ENCODE measurements at regions not wholly inside any gene's neighbourhood (a gene's known extent, or its start where the extent isn't known, plus 50 kb on each side); places are given as distances from the start of the nearest gene placed in this dataset.

- 0 out of 2 replicates have a peak overlapping the region, but pooled peaks have one; percentile 6 for H3K9ac ChIP-seq (ENCODE audit: low read depth, low read length)
- peaks cover 26% of the 10 kb centered on the region for H3K4me1 ChIP-seq (ENCODE audit: insufficient read depth, low read length)
- H3K9me3 ChIP-seq (ENCODE audit: control insufficient read depth, insufficient read depth, low read length) = no peaks in the 10 kb centered on the region
- H3K36me3 ChIP-seq (ENCODE audit: insufficient read depth, low read length) = no peaks in the 10 kb centered on the region
These were observed 92.6 kb upstream of the VAV3 start for GRCh38 chr1:108057541-108057940.

DNA sequence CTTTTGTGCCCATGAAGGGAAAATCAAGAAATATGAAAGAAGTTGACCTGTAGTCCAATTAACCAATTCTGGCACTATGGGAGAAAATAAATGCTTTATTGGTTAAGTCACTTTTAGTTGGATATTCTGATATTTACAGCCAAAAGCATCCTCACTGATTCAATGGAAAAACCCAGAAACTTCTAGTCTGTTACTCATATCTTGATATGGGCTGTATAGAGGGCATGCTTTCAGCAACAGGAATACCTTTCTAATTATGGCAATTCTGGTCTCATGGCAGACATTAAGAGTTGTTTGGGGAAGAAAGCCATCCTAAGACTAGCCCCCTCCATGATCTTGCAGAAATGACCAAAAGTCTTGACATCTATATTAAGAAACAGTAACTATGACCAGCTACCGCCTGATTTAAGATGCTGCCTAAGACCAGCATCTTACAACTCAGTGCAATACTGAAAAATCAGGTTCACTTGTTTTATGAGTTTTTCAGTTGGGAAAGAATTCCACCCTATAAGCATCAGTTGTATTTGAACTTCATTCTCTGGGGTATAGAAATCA, 91.5 kb upstream of the VAV3 start:
- H3K4me1 ChIP-seq (ENCODE audit: insufficient read depth, low read length) = peaks cover 36% of the 10 kb centered on the region
- H3K36me3 ChIP-seq (ENCODE audit: insufficient read depth, low read length) = no peaks in the 10 kb centered on the region
- H3K9ac ChIP-seq (ENCODE audit: low read depth, low read length) = no peak overlapping the region
- H3K9me3 ChIP-seq (ENCODE audit: control insufficient read depth, insufficient read depth, low read length) = no peaks in the 10 kb centered on the region

DNA sequence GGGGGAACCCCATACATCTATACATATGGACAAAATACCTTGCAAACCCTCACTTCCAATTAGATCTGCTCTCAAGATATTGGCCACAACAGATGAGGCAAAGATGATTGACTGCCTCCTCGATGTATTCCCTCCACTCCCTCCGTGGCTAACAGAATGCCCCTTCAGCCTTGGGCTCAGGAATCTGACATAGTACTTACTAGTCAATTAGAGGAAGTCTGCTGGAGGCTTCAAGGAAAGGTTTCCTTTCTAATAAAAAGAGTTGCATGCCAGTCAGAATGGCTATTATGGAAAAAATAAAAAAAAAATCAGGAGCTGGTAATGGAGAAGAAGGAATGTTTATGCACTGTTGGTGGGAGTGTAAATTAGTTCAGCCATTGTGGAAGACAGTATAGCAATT, 90.4 kb upstream of the VAV3 start:
- no peaks in the 10 kb centered on the region for H3K9me3 ChIP-seq (ENCODE audit: control insufficient read depth, insufficient read depth, low read length)
- no peak overlapping the region for H3K9ac ChIP-seq (ENCODE audit: low read depth, low read length)
- H3K4me1 ChIP-seq (ENCODE audit: insufficient read depth, low read length) = peaks cover 47% of the 10 kb centered on the region
- H3K36me3 ChIP-seq (ENCODE audit: insufficient read depth, low read length) = no peaks in the 10 kb centered on the region

DNA sequence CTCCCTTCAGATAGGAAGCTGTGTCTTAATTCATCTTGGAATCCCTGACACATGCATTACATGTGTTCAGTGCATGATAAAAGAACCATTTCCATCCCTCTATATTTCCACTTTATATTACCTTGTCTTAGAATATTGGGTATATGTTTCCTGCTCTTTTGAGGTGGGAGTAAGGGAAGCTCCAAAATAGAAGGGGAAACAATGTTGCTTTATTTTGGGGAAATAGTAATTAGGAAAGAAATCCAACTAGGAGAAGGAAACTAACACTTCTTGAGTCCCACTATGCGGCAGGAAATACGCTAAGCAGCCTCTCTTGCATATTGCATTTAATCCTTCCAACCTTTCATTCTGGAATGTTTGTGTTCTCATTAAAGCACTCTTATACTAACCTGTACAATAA, 89.4 kb upstream of the VAV3 start:
- H3K36me3 ChIP-seq (ENCODE audit: insufficient read depth, low read length) = no peaks in the 10 kb centered on the region
- H3K4me1 ChIP-seq (ENCODE audit: insufficient read depth, low read length) = peaks cover 55% of the 10 kb centered on the region
- no peak overlapping the region for H3K9ac ChIP-seq (ENCODE audit: low read depth, low read length)
- no peaks in the 10 kb centered on the region for H3K9me3 ChIP-seq (ENCODE audit: control insufficient read depth, insufficient read depth, low read length)

- no peaks in the 10 kb centered on the region for H3K36me3 ChIP-seq (ENCODE audit: insufficient read depth, low read length)
- no peak overlapping the region for H3K9ac ChIP-seq (ENCODE audit: low read depth, low read length)
- peaks cover 55% of the 10 kb centered on the region for H3K4me1 ChIP-seq (ENCODE audit: insufficient read depth, low read length)
- no peaks in the 10 kb centered on the region for H3K9me3 ChIP-seq (ENCODE audit: control insufficient read depth, insufficient read depth, low read length)
These were observed 88.5 kb upstream of the VAV3 start for GRCh38 chr1:108053270-108054013.

DNA sequence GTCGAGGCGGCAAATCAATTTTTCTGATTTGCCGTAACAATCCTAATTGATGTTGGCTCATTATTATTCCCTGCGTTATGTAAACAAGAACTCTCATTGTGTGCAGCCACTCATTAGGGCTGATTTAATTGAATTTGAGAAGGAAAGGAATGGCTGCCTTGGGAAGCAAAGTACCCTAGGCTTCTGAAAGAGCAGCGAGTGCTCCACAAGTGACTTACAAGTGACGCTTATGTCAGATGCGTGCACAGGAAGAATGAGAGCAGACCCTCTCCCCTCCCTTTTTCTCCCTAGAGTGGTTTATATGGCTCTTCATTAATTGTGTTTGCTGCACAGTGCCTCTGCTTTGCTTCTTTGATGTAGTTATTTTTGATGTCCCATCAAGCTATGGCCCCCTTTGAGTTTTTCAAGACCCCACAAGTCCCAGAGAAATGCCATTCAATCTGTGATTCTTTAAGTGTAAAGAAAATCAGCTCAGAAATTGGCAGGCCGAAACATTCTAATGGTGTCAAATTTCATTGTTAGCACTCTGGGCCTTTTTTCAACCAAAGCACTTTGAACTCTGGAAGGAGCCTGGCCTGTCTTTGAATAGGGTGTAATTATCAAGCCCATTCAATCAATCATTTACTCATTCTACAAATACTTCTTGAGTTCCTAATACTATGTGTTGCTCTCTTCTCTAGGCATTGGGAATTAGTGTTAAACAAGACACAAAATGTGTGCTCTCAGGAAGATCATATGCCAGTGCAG, 86.8 kb upstream of the VAV3 start:
- Histone ChIP-seq H3K9ac (ENCODE audit: low read depth, low read length) (no peak overlapping the region), H3K36me3 (ENCODE audit: insufficient read depth, low read length) (no peaks in the 10 kb centered on the region), H3K4me1 (ENCODE audit: insufficient read depth, low read length) (peaks cover 48% of the 10 kb centered on the region), H3K9me3 (ENCODE audit: control insufficient read depth, insufficient read depth, low read length) (no peaks in the 10 kb centered on the region)

GRCh38 chr1:108050911-108051629, 86.1 kb upstream of the VAV3 start:
- Histone ChIP-seq H3K9me3 (ENCODE audit: control insufficient read depth, insufficient read depth, low read length) (no peaks in the 10 kb centered on the region), H3K4me1 (ENCODE audit: insufficient read depth, low read length) (peaks cover 50% of the 10 kb centered on the region), H3K36me3 (ENCODE audit: insufficient read depth, low read length) (no peaks in the 10 kb centered on the region), H3K9ac (ENCODE audit: low read depth, low read length) (no peak overlapping the region)

DNA sequence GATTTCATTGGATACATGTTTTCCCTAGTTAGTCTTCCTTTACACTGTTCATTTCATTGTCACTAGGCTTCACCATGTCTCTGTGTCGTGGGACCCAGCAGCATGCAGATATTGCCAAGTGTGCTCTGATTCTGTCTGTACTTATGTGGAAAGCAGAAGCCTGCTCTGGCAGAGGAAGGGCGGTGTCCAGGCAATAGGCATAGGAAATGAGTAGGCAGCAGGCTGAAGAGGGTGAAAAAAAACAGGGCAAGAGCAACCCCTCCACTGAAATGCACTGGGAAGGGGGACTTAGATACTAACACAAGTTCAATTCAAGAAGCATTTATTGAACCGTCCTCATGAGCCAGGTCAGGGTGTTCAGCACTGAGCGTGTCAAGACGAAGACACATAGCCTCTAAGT, 85.2 kb upstream of the VAV3 start:
- peaks cover 59% of the 10 kb centered on the region for H3K4me1 ChIP-seq (ENCODE audit: insufficient read depth, low read length)
- no peaks in the 10 kb centered on the region for H3K9me3 ChIP-seq (ENCODE audit: control insufficient read depth, insufficient read depth, low read length)
- no peaks in the 10 kb centered on the region for H3K36me3 ChIP-seq (ENCODE audit: insufficient read depth, low read length)
- no peak overlapping the region for H3K9ac ChIP-seq (ENCODE audit: low read depth, low read length)

DNA sequence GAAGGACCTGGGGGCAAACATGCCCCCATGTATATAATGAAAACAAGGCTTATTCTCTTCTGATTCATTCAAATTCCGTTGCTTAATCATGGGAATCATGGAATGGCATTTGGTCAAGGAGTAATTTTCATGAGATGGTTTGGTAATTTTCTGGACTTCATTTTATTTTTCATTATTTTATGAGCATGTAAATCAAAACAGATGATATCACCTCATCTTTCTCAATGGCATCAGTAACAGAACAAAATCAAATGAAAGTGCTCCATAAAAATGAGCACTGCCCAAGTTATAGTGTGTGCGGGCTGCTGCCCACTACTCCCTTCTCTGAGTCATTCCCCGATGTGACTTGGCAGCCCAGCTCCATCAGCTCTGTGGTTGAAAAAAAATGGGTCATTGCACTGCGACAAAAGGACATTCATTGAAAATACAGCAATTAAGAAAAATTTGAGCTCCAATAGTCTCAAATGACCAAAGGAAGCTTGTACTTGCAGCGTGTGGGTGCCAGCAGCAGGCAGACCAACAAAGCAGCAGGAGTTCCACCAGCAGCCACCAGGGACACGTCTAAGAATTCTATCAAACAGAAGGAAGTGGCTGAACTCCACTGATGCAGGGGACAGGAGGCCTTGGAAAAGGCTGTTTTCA, 84.3 kb upstream of the VAV3 start:
- no peak overlapping the region for H3K9ac ChIP-seq (ENCODE audit: low read depth, low read length)
- H3K9me3 ChIP-seq (ENCODE audit: control insufficient read depth, insufficient read depth, low read length) = no peaks in the 10 kb centered on the region
- no peaks in the 10 kb centered on the region for H3K36me3 ChIP-seq (ENCODE audit: insufficient read depth, low read length)
- peaks cover 61% of the 10 kb centered on the region for H3K4me1 ChIP-seq (ENCODE audit: insufficient read depth, low read length)

DNA sequence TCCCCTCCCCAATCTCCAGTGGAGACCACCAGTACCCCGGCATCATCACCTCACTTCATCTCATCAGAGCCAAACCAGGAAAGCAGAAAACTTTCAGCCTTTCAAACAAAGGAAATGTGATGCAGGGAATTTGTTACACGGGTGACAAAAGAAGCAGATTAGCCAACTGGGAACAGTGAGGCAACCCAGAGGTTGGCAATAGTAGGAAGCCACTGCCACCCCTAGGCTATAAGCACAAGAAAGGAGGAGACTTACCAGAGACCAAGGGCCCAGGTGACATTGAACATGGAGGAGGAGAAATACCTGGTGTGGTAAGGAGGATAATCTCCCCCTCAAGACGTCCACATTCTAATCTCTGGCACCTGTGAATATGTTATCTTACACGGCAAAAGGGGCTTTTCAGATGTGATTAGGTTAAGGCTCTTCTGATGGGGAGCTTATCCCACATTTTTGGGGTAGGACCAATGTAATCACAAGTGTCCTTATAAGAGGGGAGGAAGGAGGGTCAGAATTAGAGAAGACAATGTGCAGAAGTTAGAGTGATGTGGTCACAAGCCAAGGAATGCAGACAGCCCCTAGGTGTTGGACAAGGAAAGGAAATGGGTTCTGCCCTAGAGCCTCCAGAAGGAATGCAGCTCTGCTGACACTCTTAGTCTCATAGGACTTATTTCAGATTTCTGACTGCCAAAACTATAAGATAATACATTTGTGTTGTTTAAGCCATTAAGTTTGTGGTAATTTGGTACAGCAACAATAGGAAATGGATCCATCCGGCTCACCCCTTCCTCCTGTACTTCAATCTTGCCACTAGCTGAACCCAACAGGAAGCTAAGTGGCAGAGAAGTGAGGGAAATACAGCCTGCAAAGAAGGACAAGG, 83.6 kb upstream of the VAV3 start:
- Histone ChIP-seq H3K9me3 (ENCODE audit: control insufficient read depth, insufficient read depth, low read length) (no peaks in the 10 kb centered on the region), H3K4me1 (ENCODE audit: insufficient read depth, low read length) (peaks cover 54% of the 10 kb centered on the region), H3K9ac (ENCODE audit: low read depth, low read length) (no peak overlapping the region), H3K36me3 (ENCODE audit: insufficient read depth, low read length) (no peaks in the 10 kb centered on the region)

GRCh38 chr1:108047085-108047484, 82.1 kb upstream of the VAV3 start:
- no peaks in the 10 kb centered on the region for H3K9me3 ChIP-seq (ENCODE audit: control insufficient read depth, insufficient read depth, low read length)
- H3K36me3 ChIP-seq (ENCODE audit: insufficient read depth, low read length) = no peaks in the 10 kb centered on the region
- H3K4me1 ChIP-seq (ENCODE audit: insufficient read depth, low read length) = peaks cover 39% of the 10 kb centered on the region
- H3K9ac ChIP-seq (ENCODE audit: low read depth, low read length) = no peak overlapping the region

- Histone ChIP-seq H3K4me1 (ENCODE audit: insufficient read depth, low read length) (peaks cover 39% of the 10 kb centered on the region), H3K9ac (ENCODE audit: low read depth, low read length) (no peak overlapping the region), H3K36me3 (ENCODE audit: insufficient read depth, low read length) (no peaks in the 10 kb centered on the region), H3K9me3 (ENCODE audit: control insufficient read depth, insufficient read depth, low read length) (no peaks in the 10 kb centered on the region)
These were observed 81.0 kb upstream of the VAV3 start for GRCh38 chr1:108046026-108046425.

GRCh38 chr1:108045460-108045859, 80.5 kb upstream of the VAV3 start:
- Histone ChIP-seq H3K9ac (ENCODE audit: low read depth, low read length) (no peak overlapping the region), H3K36me3 (ENCODE audit: insufficient read depth, low read length) (no peaks in the 10 kb centered on the region), H3K4me1 (ENCODE audit: insufficient read depth, low read length) (peaks cover 35% of the 10 kb centered on the region), H3K9me3 (ENCODE audit: control insufficient read depth, insufficient read depth, low read length) (no peaks in the 10 kb centered on the region)
